SHP77 treated with DMSO at 0.1 percent for 48 hours (cell line): ENCODE measurements at regions not wholly inside any gene's neighbourhood (a gene's known extent, or its start where the extent isn't known, plus 50 kb on each side); places are given as distances from the start of the nearest gene placed in this dataset.

Experiments used
- DNase-seq: peaks from one replicate; lab custom pipeline; 2025; lab: John Stamatoyannopoulos, UW

DNA sequence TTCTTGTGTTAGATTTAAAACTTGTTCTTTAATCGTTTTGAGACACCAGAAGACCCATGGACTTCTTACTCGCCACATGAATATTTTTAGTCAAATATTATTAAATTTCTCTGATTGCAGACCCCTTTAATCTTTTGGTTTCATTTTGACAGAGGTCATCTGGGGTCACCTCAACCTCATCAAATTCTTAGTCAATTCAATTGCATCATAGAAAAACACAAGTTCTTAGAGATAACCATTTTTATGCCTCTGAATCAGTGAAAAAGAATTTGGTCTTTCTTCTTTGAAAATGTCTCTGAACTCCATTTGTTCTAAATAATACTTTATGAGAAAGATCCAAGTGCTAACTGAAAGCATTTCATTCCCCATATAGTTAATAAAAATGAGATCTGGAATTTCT, 55.2 kb upstream of the CBLN4 start:
- no peak for DNase-seq

GRCh38 chr20:56069016-56069415, 63.7 kb upstream of the CBLN4 start:
- DNase-seq: no peak

DNA sequence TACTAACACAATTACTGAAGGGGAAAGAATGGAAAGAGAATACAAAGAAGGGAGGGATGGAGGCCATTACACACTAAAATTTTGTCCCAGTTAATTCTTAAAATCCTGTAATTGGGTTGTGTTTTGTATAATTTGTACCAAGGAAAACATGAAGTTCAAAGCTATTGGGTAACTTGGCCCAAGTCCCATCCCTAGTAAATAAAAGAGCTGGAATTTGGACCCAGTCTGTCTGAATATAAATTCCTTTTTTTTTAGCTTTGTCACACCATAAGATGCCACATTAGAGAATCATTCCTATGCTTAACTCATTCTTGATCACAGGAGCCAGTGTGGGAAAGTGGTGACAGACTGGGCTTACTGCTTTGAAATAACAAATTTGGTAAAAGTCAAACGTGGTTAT, 66.8 kb upstream of the CBLN4 start:
- no peak for DNase-seq

GRCh38 chr20:56088375-56088774, 83.1 kb upstream of the CBLN4 start:
- no peak for DNase-seq

DNA sequence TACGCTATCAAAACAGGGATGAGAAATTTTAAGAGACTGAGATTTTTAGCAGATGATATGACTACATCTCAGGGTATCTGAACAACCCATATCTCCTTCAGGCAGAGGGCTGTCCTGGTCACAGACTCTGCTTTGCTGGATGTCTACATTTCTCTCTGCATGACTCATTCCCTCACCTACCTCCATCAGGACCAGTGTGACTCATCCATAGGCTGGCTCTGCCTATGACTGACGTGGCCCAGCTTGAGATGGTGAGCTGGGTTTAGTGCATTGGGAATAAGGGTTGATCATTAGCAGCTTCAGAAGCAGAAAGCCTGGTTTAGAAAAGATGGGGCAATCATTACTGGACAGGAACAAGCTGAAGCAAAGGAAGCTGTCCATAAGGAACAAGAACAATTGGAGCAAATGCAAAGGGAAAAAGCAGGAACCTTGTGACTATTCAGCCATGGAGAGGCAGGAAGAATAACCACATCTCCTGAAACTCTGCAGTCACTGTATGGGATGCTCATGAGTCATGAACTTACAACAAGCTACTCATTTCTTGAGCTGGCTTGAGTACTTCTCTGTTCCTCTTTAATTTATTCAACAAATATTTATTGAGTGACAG, 86.4 kb upstream of the CBLN4 start:
- no peak for DNase-seq

DNA sequence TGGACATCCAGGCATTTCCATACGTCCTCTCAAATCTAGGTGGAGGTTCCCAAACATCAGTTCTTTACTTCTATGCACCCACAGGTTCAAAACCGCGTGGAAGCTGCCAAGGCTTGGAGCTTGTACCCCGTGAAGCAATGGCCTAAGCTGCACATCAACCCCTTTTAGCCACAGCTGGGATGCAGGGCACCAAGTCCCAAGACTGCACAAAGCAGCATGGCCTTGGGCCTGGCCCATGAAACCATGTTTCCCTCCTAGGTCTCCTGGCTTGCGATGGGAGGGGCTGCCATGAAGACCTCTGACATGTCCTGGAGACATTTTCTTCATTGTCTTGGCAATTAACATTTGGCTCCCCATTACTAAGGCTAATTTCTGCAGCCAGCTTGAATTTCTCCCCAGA, 88.9 kb upstream of the CBLN4 start:
- no peak for DNase-seq

DNA sequence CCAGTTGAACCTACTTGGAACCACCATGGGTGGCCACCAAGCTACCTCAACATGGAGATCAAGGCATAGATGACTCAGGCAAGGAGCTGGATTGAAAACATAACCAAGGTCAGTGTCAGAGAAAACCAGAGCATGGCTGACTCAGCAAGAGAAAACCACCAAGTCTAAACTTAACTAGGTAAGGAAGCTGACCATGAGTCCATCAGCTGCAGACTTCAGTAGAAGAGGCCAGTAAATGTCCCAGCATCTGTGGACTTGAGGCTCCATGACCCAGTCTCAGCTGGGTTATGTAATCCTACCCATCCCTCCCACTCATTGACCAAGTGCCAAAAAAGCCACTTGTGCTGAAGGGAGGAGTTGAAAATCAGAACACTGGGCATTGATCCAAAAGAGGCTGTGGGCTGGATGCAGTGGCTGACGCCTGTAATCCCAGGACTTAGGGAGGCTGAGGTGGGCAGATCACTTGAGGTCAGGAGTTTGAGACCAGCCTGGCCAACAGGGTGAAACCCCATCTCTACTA, 93.7 kb upstream of the CBLN4 start:
- DNase-seq: no peak

DNA sequence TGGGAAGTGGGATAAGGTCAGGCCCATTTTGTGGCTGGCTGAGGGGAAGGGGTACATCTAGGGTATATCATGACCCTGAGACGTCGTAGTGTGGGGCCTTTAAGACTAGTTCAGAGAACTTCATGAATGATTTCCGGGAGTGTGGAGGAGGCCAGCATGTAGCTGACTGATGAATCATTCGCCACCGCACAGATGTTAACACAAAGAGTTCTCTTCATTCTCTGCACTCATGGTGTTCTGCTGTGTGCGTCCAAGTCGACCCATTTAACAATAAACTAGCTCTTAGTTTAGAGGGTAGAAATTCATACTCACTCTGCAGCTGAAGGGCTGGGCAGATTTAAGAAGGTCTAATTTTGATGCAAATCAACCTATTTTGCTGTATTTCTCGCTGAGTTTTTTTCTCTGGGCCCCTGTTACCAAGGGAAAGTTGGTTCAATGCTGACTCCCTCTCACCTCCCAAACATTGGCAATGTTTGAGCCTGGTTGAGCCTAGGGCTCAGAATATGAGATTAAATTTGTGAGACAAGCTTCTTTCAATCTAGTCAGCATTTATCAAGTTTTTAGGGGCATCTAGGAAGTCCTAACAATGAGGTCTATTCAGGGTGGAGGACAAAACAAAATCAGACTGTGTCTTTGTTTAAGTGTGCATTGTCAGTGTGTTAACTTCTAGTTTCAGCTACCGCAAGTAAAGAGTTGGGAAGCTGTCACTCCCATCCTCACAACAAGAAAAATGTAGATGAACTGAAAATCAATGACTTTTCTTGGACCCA, 106.8 kb upstream of the CBLN4 start:
- no peak for DNase-seq

GRCh38 chr20:56117350-56117749, 112.0 kb upstream of the CBLN4 start:
- DNase-seq: no peak

- no peak for DNase-seq
Observed at GRCh38 chr20:56121850-56122249, 116.5 kb upstream of the CBLN4 start.

- DNase-seq: no peak
Observed at GRCh38 chr20:56143759-56144158, 104.8 kb upstream of the MC3R start.

GRCh38 chr20:56151834-56152233, 96.7 kb upstream of the MC3R start:
- DNase-seq: no peak

DNA sequence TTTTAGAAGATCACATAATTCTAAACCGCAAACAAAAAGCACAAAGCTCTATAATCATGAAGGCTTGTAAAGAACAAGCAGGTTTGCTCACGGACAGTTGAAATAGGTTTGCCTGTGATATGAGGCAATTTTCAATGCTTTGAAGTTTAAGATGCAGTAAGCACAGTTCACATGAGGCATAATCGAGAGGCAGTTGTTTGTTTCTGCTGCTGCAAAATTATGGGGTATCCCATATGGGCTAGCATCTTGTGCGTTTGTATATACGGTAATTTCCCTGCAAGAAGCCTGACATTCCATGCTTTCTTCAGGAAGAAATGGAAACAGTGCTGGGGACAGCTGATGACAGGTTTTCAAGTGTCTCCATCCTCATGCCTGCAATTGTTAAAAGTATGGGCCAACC, 94.6 kb upstream of the MC3R start:
- DNase-seq: no peak

GRCh38 chr20:56155625-56156024, 92.9 kb upstream of the MC3R start:
- DNase-seq: no peak

DNA sequence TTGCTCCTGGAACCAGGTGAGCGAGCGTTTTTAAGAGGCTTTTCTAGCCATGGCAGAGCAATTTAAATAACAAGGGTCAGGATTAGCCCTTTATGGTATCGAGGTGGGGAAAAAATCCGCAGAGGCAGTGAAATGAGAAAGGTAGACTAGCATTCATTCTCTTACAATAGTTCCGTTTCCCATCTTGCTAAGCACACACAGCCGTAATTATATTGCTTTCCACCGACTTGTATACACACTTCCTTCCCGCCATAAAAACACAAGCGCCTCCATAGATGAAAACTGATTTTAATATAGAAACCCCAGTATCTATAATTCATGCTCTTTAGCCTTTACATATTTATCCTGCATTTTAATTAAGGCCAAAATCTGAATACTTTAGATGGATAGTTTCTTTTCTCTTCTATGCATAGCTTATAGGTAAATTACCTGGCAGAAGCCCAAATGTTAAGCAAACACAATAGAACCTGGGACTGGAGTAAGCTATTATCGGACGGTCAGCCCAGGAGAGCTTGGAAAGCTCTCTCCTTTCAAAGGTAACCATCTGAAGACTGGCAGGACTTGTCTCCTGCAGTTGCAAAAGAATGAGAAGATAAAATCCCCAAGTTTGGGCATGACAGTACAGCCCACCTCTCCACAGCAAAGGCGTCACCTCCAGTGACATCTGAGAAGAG, 90.9 kb upstream of the MC3R start:
- DNase-seq: no peak

- DNase-seq: no peak
Observed at GRCh38 chr20:56158489-56158888, 90.0 kb upstream of the MC3R start.

- DNase-seq: no peak
Observed at GRCh38 chr20:56160956-56161355, 87.6 kb upstream of the MC3R start.

DNA sequence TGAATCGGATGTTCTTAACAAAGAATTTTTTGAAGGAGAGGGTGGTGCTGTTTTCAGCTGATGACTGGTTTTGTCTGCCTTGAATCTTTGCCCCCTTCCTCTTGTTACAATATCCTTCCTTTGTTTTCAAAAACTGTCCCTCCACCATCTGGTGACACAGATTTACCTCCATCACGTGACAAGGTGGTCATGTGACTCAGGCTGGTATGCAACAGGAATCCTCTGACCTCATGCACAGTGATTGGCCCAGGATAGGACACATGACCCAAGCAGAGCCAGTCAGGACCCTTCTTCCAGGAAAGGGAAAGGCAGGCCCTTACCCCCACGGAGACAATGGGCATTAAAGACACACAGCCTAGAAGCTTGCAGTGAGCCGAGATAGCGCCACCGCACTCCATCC, 84.7 kb upstream of the MC3R start:
- no peak for DNase-seq

GRCh38 chr20:56166781-56167465, 81.6 kb upstream of the MC3R start:
- DNase-seq: peak; percentile 62

DNA sequence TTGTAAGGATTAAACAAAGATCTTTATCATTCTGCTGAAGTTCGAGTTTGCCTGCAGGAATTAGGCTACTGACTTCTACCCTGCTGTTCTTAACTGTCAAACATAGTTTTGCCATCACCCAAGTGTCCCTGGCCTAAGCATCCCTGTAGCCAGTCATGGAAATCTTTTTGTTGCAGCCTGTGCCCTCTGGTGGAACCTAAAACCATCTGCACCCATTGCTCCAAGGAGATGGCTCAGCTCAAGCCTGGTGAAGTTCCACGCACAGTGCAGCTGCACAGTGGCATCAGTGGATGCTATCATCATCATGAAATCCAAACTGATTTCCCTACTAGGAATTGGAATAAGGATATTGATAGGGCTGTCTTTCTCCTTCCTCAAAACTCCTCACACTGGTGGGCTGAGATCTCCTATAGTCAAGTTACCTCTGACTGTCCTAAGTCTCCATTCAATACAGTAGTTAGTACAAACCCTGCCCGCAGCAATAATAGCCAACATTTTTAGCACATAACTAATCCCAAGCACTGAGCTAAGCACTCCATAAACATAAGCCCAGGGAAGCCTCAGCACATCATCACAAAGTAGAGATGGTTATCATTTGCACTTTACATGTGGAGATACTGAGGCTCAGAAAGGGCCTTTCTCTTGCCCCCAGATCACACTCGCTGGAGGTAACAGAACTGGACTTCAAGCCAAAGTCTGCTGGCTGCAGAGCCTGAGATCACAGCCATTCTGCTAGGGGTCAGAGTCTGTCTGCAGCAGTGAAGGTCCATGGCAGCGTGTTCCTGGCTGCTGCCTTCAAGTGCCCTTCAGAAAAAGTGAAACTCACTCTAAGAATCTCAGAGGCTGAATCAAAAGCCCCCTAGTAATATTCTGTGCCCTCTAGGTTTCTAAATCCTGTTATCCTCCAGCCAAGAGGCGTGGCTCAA, 77.2 kb upstream of the MC3R start:
- DNase-seq: peak; percentile 35

GRCh38 chr20:56173438-56173837, 75.1 kb upstream of the MC3R start:
- no peak for DNase-seq
